GM10266 (cell line): ENCODE measurements at regions not wholly inside any gene's neighbourhood (a gene's known extent, or its start where the extent isn't known, plus 50 kb on each side); places are given as distances from the start of the nearest gene placed in this dataset.

Experiments used
- DNase-seq: peaks from one replicate; pipeline ENCODE4 v3.0.0; 2012; ENCODE audit errors: extremely low spot score
- CTCF ChIP-seq: IDR thresholded peaks from 2 replicates; pipeline ENCODE4 v1.5.1; 2012; ENCODE audit warnings: mild to moderate bottlenecking, low read depth; ENCODE audit not compliant: control insufficient read depth, insufficient read depth; ENCODE audit errors: missing control alignments

DNA sequence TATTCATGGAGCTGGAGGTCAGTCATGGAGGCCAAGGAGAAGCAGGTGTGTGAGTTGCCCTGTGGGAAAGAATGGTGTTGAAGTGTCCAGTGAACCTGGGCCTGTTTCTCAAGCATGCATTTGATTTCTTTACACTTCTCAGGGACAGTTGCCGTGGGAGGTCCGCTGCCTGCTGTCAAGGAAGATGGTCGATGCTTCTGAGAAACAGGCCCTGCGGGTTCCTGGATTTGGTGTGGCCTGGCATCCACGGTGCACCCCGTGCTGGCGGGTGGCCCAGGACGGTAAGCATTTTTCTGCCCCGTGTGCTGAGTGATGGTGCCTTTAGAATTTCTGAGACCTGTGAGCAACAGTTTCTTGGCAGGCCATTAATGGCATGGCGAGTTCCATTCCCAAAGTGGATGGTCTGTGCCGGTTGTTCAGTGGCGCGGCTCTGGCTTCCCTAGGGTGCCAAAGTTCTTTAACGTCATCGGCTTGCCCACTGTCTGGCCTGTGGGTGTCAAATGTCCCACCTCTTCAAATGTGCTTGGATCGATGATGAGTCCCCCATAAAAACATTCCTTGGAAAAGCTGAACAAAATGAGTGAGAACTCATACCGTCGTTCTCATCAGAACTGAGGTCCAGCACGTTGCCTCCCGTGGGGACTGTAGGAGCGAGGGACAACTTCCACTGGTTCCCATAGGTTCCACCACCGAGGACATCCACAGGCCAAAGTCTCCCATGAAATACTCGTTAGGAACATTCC is 107.2 kb downstream of the SNRPN start:
- no peak for TF ChIP-seq CTCF
- DNase-seq = no peak

- TF ChIP-seq CTCF = no peak
- no peak for DNase-seq
Observed at GRCh38 chr15:25062551-25063430, 108.0 kb downstream of the SNRPN start.

DNA sequence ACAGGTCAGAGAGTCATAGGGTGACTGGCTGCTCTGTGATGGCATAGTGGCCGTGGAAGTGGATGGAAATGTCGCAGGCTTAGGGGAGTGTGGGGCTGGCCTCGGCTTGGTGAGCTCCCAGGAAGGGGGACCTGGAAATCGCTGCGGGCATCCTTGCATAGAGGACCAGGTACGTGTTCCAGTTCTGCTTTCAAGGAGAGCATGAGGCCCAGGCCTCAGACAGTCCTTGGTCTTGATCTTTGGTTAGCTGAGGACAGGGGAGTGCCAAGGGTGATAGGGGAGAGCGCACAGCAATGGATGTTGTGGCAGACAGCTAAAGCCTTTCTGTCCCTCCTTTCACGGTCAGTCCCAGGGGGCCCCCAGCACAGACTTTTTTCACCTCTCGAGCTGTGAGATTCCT is 110.5 kb downstream of the SNRPN start:
- DNase-seq = no peak
- no peak for TF ChIP-seq CTCF

DNA sequence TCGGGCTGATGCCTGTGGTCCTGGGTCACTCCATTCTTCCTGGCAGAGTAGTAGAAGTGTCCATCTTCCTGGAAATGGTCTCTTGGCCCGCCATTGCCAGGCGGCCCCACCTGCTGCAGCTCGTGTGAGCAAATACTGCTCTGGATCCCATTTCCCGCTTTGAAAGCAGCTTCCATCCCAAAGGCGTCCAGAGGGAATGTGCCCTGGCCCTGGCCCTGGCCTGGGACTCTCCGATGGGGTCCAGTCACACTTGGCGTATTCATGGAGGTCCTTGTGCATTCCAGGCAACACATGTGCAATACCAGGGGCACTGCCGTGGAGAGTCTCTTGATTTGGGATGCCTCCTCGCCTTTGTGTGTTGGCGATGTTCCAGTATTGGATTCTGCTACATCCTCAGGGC is 111.1 kb downstream of the SNRPN start:
- no peak for TF ChIP-seq CTCF
- DNase-seq = no peak

GRCh38 chr15:25066708-25067107 is 111.9 kb downstream of the SNRPN start:
- no peak for DNase-seq
- TF ChIP-seq CTCF = no peak

GRCh38 chr15:25067725-25068309 is 113.0 kb downstream of the SNRPN start:
- no peak for DNase-seq
- no peak for TF ChIP-seq CTCF

DNA sequence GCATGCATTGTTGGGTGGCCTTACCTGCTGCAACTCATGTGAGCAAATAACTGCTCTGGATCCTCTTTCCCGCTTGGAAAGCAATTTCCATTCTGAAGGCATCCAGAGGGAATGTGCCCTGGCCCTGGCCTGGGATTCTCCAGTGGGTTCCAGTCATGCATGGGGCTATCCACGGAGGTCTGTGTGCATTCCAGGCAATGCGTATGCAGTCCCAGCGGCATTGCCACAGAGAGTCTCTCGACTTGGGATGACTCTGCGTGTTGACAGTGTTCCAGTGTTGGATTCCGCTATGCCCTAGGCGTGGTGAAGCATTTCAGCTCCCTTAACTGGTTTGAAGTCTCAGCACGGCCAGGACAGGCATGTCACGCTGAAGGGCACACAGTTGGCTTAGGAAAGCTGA is 113.9 kb downstream of the SNRPN start:
- no peak for TF ChIP-seq CTCF
- DNase-seq = no peak
